Pancreas (tissue), 10 donors: ENCODE measurements at regions not wholly inside any gene's neighbourhood (a gene's known extent, or its start where the extent isn't known, plus 50 kb on each side); places are given as distances from the start of the nearest gene placed in this dataset.
A peak's percentile ranks its signal among the peaks of the same experiment; 100 is the strongest.

Source experiments
- ATAC-seq, 4 donors: fragments of 200-7000 bp; cut with Tn5 transposase; one replicate each; pipeline versions ENCODE4 v1.8.0 to v1.9.1; 2020; ENCODE audit warnings: mild to moderate bottlenecking in 4 of 4, moderate library complexity in 4 of 4
- DNase-seq, 6 donors: peaks; one replicate each; pipeline ENCODE4 v3.0.0-alpha.2; 2020
- FAIRE-seq: peaks from 2 replicates; lab custom pipeline; 2012; peaks lifted over from hg19 to GRCh38; lab: Jason Lieb, UNC
- H3K27ac ChIP-seq, 4 donors: fragments of 200-600 bp; sonication (generic); 1 replicate in 3 of 4; 2 replicates in 1 of 4; pipeline versions ENCODE4 v1.5.0 to v1.8.0; 2020
- H3K27me3 ChIP-seq, 4 donors: fragments of 200-600 bp; one replicate each; pipeline ENCODE4 v1.8.0; 2021
- H3K36me3 ChIP-seq, 3 donors: fragments of 200-600 bp; sonication (generic) in 1 of 3; one replicate each; pipeline versions ENCODE4 v1.5.0 to v1.8.0; 2020 to 2021
- H3K4me1 ChIP-seq, 3 donors: fragments of 200-600 bp; one replicate each; pipeline ENCODE4 v1.8.0; 2021
- H3K4me3 ChIP-seq, 4 donors: fragments of 200-600 bp; sonication (generic) in 2 of 4; one replicate each; pipeline versions ENCODE4 v1.5.0 to v1.8.0; 2020 to 2021
- H3K9me3 ChIP-seq, 4 donors: fragments of 200-600 bp; one replicate each; pipeline ENCODE4 v1.8.0; 2021
- CTCF ChIP-seq, 4 donors: fragments of 200-600 bp; sonication (generic) in 3 of 4; IDR thresholded peaks; one replicate each; pipeline versions ENCODE4 v1.5.0 to v1.8.0; 2021; ENCODE audit warnings: antibody characterized with exemption in 4 of 4
- WGBS, 2 donors: extraction: QIAGEN DNeasy Blood & Tissue Kit; methylation state at CpG; one replicate each; pipeline ENCODE4 v1.1.7; 2013; 5-methylcytosine and 5-hydroxymethylcytosine counted together
- intact Hi-C, 3 donors: fragments of 100-400 bp; cut with DNase I; formaldehyde crosslinking; loops; one replicate each; pipeline versions ENCODE4 v1.11.1 to v1.14.2; 2022
- donor health status: healthy with polysubstance abuse.
- donor health status: DM: no; HTN: no; CAD: no; lungs with moderate emphysema.
- donor health status: DM: no; HTN: no; CAD: no.
- donor health status: control.
- donor health status: control.
- donor health status: Bipolar disorder and iron deficiency.
- donor health status: DM: yes; HTN: yes; CAD: no.
- donor health status: DM: no; HTN: no; CAD: no.
- donor health status: DM: no; HTN: no; CAD: no.
- donor health status: DM: yes; HTN: yes; CAD: no.

DNA sequence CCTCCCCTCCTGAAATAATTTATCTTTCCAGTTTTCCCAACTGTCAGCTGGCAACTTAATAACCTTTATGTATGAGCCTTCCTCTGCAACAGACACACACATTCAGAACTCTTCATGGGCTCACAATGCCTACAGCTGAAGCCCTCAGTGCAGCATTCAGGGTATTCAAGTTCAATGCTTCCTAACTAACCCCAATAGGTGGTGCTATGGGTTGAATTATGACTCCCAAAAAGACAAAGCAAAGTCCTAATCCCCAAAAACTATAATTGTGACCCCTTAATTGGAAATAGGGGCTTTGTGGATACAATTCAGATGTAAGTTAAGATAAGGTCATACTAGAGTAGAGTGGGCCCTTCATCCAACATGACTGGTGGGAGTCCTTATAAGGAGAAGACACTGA, 202.2 kb downstream of the SUCLA2 start:
- no peaks in the 10 kb centered on the region for H3K9me3 ChIP-seq
- intact Hi-C loops: no loop called here
- H3K27ac ChIP-seq: no peak overlapping the region
- no peak overlapping the region for H3K4me3 ChIP-seq
- ATAC-seq: no peak
- no peak for DNase-seq
- H3K4me1 ChIP-seq: no peaks in the 10 kb centered on the region
- FAIRE-seq: no peak
- TF ChIP-seq CTCF (IDR thresholded peaks at IDR 0.05): no peak
- no peaks in the 10 kb centered on the region for H3K36me3 ChIP-seq
- H3K27me3 ChIP-seq: no peaks in the 10 kb centered on the region

DNA sequence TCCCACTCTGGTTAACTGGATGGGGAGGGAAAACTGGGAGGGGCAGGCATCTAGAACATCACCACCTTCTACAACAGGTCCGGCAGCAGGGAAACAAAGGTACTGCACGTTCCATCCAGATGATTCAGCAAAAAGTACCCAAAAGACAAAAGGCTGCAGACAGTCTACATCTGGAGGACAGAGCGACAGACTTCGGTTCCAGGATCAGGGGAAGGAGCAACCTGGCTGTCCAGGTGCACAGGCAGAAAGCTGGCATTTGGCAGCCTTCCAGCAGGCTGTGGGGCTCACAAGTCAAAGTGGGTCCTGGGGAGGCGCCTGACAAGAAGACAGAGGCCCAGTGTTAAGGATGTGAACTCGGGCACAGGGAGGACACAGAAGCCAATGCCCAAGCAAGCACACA, 202.9 kb downstream of the SUCLA2 start:
- H3K27me3 ChIP-seq: no peaks in the 10 kb centered on the region
- intact Hi-C loops: no loop called here
- no peaks in the 10 kb centered on the region for H3K36me3 ChIP-seq
- FAIRE-seq: no peak
- DNase-seq: peak in 1 of 6 donors; percentile 55
- no peak for TF ChIP-seq CTCF (IDR thresholded peaks at IDR 0.05)
- H3K9me3 ChIP-seq: no peaks in the 10 kb centered on the region
- 64 to 65% methylated on average over 6 of the region's 6 CpGs for WGBS, 2 donors
- ATAC-seq: no peak
- H3K27ac ChIP-seq: no peak overlapping the region
- no peaks in the 10 kb centered on the region for H3K4me1 ChIP-seq
- H3K4me3 ChIP-seq: no peak overlapping the region

DNA sequence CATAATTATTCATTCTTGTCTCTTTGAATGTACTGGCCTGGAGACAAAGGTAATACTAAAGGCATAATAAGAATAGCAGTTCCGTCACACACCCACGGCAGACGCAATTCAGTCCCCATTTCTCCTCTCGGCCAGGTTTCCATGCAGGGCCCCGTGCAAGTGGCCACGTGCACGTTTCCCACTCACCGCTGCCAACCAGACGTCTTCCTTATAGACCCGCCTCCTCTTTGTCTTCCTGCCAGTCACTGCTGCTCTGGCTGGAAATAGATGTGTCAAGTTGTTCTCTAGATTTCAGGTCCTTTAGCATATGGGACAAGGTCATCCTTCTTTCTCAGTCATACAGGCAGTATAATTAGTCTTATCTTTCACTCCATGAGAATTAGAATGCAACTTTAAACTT, 204.3 kb downstream of the SUCLA2 start:
- no peak for DNase-seq
- WGBS, 2 donors: 65 to 79% methylated on average over 10 of the region's 10 CpGs
- no peaks in the 10 kb centered on the region for H3K36me3 ChIP-seq
- H3K4me3 ChIP-seq: no peak overlapping the region
- no peak for TF ChIP-seq CTCF (IDR thresholded peaks at IDR 0.05)
- ATAC-seq: no peak
- H3K27me3 ChIP-seq: no peaks in the 10 kb centered on the region
- no peak for FAIRE-seq
- intact Hi-C loops: no loop called here
- no peaks in the 10 kb centered on the region for H3K4me1 ChIP-seq
- no peaks in the 10 kb centered on the region for H3K9me3 ChIP-seq
- no peak overlapping the region for H3K27ac ChIP-seq

- H3K27ac ChIP-seq: no peak overlapping the region
- no peaks in the 10 kb centered on the region for H3K27me3 ChIP-seq
- no peak for ATAC-seq
- intact Hi-C loops: no loop called here
- no peak for FAIRE-seq
- no peaks in the 10 kb centered on the region for H3K4me1 ChIP-seq
- TF ChIP-seq CTCF (IDR thresholded peaks at IDR 0.05): peak in 1 of 4 donors; percentile 13
- no peak for DNase-seq
- H3K9me3 ChIP-seq: no peaks in the 10 kb centered on the region
- H3K4me3 ChIP-seq: no peak overlapping the region
- no peaks in the 10 kb centered on the region for H3K36me3 ChIP-seq
- 46 to 66% methylated on average over 2 of the region's 2 CpGs for WGBS, 2 donors
Observed at GRCh38 chr13:47794963-47795362, 206.1 kb downstream of the SUCLA2 start.

GRCh38 chr13:47790755-47791154, 210.3 kb downstream of the SUCLA2 start:
- no peak for TF ChIP-seq CTCF (IDR thresholded peaks at IDR 0.05)
- FAIRE-seq: no peak
- DNase-seq: no peak
- WGBS, 2 donors: 51 to 60% methylated on average over 2 of the region's 2 CpGs
- intact Hi-C loops: no loop called here
- no peak overlapping the region for H3K27ac ChIP-seq
- no peaks in the 10 kb centered on the region for H3K27me3 ChIP-seq
- no peak overlapping the region for H3K4me3 ChIP-seq
- no peak for ATAC-seq
- no peaks in the 10 kb centered on the region for H3K36me3 ChIP-seq
- H3K4me1 ChIP-seq: no peaks in the 10 kb centered on the region
- no peaks in the 10 kb centered on the region for H3K9me3 ChIP-seq
